ENCODE measurements at regions not wholly inside any gene's neighbourhood (a gene's known extent, or its start where the extent isn't known, plus 50 kb on each side); places are given as distances from the start of the nearest gene placed in this dataset.
"Not testable (repeated sequence)": the region's sequence is repeated elsewhere in the genome, so short reads cannot be mapped to it uniquely, and the experiment has no call there.

DNA sequence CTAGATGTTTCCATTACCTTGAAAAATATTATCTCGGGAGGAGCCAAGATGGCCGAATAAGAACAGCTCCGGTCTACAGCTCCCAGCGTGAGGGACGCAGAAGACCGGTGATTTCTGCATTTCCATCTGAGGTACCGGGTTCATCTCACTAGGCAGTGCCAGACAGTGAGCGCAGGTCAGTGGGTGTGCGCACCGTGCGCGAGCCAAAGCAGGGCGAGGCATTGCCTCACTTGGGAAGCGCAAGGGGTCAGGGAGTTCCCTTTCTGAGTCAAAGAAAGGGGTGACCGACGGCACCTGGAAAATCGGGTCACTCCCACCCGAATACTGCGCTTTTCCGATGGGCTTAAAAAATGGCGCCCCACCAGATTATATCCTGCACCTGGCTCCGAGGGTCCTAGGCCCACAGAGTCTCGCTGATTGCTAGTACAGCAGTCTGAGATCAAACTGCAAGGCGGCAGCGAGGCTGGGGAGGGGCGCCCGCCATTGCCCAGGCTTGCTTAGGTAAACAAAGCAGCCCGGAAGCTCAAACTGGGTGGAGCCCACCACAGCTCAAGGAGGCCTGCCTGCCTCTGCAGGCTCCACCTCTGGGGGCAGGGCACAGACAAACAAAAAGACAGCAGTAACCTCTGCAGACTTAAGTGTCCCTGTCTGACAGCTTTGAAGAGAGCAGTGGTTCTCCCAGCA lies 367.8 kb downstream of the NR2F1-AS1 start:
- TF ChIP-seq, protein P1, sequence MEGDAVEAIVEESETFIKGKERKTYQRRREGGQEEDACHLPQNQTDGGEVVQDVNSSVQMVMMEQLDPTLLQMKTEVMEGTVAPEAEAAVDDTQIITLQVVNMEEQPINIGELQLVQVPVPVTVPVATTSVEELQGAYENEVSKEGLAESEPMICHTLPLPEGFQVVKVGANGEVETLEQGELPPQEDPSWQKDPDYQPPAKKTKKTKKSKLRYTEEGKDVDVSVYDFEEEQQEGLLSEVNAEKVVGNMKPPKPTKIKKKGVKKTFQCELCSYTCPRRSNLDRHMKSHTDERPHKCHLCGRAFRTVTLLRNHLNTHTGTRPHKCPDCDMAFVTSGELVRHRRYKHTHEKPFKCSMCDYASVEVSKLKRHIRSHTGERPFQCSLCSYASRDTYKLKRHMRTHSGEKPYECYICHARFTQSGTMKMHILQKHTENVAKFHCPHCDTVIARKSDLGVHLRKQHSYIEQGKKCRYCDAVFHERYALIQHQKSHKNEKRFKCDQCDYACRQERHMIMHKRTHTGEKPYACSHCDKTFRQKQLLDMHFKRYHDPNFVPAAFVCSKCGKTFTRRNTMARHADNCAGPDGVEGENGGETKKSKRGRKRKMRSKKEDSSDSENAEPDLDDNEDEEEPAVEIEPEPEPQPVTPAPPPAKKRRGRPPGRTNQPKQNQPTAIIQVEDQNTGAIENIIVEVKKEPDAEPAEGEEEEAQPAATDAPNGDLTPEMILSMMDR (IDR thresholded peaks at IDR 0.05): not testable (repeated sequence)
- TF ChIP-seq POLR2A (IDR thresholded peaks at IDR 0.05): not testable (repeated sequence)

All from heart left ventricle (tissue), 13 donors.